NOMO-1 treated with dmso at 0.1 percent for 144 hours (cell line): ENCODE measurements at regions not wholly inside any gene's neighbourhood (a gene's known extent, or its start where the extent isn't known, plus 50 kb on each side); places are given as distances from the start of the nearest gene placed in this dataset.

ENCODE experiments used
- DNase-seq: peaks from one replicate; lab custom pipeline; 2025; ENCODE audit not compliant: unreplicated experiment; lab: John Stamatoyannopoulos, UW

- DNase-seq: no peak
Observed at GRCh38 chr6:94389218-94389617, 969.9 kb upstream of the EPHA7 start.

- DNase-seq: no peak
Observed at GRCh38 chr6:94377835-94378234, 958.5 kb upstream of the EPHA7 start.

- DNase-seq: no peak
Observed at GRCh38 chr6:94376876-94377275, 957.5 kb upstream of the EPHA7 start.

GRCh38 chr6:94372229-94372628 lies 952.9 kb upstream of the EPHA7 start:
- no peak for DNase-seq

GRCh38 chr6:94367316-94367715 lies 948.0 kb upstream of the EPHA7 start:
- no peak for DNase-seq

- DNase-seq: no peak
Observed at GRCh38 chr6:94362061-94362864, 942.9 kb upstream of the EPHA7 start.

- DNase-seq: no peak
Observed at GRCh38 chr6:94361304-94362060, 942.1 kb upstream of the EPHA7 start.

GRCh38 chr6:94357381-94357980 lies 938.1 kb upstream of the EPHA7 start:
- no peak for DNase-seq

- DNase-seq: no peak
Observed at GRCh38 chr6:94350833-94351232, 931.5 kb upstream of the EPHA7 start.

- no peak for DNase-seq
Observed at GRCh38 chr6:94349227-94349626, 929.9 kb upstream of the EPHA7 start.

GRCh38 chr6:94344866-94345265 lies 925.5 kb upstream of the EPHA7 start:
- no peak for DNase-seq

- no peak for DNase-seq
Observed at GRCh38 chr6:94341173-94341572, 921.8 kb upstream of the EPHA7 start.

- no peak for DNase-seq
Observed at GRCh38 chr6:94323853-94324252, 904.5 kb upstream of the EPHA7 start.

GRCh38 chr6:94300424-94301144 lies 881.2 kb upstream of the EPHA7 start:
- no peak for DNase-seq

- DNase-seq: no peak
Observed at GRCh38 chr6:94289131-94289530, 869.8 kb upstream of the EPHA7 start.

- DNase-seq: no peak
Observed at GRCh38 chr6:94278146-94278545, 858.8 kb upstream of the EPHA7 start.

GRCh38 chr6:94272327-94272726 lies 853.0 kb upstream of the EPHA7 start:
- DNase-seq: no peak

GRCh38 chr6:94270091-94270948 lies 851.0 kb upstream of the EPHA7 start:
- no peak for DNase-seq

- DNase-seq: no peak
Observed at GRCh38 chr6:94269256-94269655, 849.9 kb upstream of the EPHA7 start.

GRCh38 chr6:94260765-94261164 lies 841.4 kb upstream of the EPHA7 start:
- no peak for DNase-seq
